H1 (cell line): ENCODE measurements at regions not wholly inside any gene's neighbourhood (a gene's known extent, or its start where the extent isn't known, plus 50 kb on each side); places are given as distances from the start of the nearest gene placed in this dataset.

Experiments used
- BACH1 ChIP-seq: IDR thresholded peaks from 2 replicates; pipeline ENCODE4 v1.6.1; 2012; ENCODE audit warnings: low read length, improper control_type of control experiment
- CTCF ChIP-seq, 3 experiments: IDR thresholded peaks; 1 replicate in 2 of 3; 2 replicates in 1 of 3; pipeline versions ENCODE4 v1.5.1 to v1.6.1; 2011; ENCODE audit warnings: low read length in 3 of 3, mild to moderate bottlenecking in 3 of 3, inconsistent platforms in 2 of 3, low read depth in 1 of 3, moderate library complexity in 1 of 3; ENCODE audit not compliant: insufficient read depth in 1 of 3; ENCODE audit errors: control extremely low read depth in 1 of 3
- EZH2 ChIP-seq: fragments of 200-600 bp; sonication (generic); IDR thresholded peaks from 2 replicates; pipeline ENCODE4 v1.7.1; 2012; ENCODE audit warnings: low read depth, mild to moderate bottlenecking, moderate library complexity, low read length, inconsistent platforms; ENCODE audit not compliant: severe bottlenecking
- JUND ChIP-seq: IDR thresholded peaks from 2 replicates; pipeline ENCODE4 v1.6.1; 2011; ENCODE audit warnings: mild to moderate bottlenecking, improper control_type of control experiment, low read length
- KDM1A ChIP-seq: fragments of 200-600, 300-600 bp; sonication (generic); IDR thresholded peaks from 2 replicates; pipeline ENCODE4 v1.7.1; 2016; ENCODE audit warnings: mild to moderate bottlenecking, low read length, borderline replicate concordance
- MAFK ChIP-seq: IDR thresholded peaks from 2 replicates; pipeline ENCODE4 v1.6.1; 2012; ENCODE audit warnings: low read depth, mild to moderate bottlenecking, improper control_type of control experiment, low read length
- MAX ChIP-seq: IDR thresholded peaks from 2 replicates; pipeline ENCODE4 v1.6.1; 2012; ENCODE audit warnings: inconsistent platforms
- POLR2A ChIP-seq, 2 experiments: IDR thresholded peaks; 1 replicate in 1 of 2; 2 replicates in 1 of 2; pipeline ENCODE4 v1.6.1; 2011; ENCODE audit warnings: low read depth in 2 of 2, low read length in 2 of 2, mild to moderate bottlenecking in 2 of 2; ENCODE audit errors: control extremely low read depth in 1 of 2
- RAD21 ChIP-seq, 2 experiments: IDR thresholded peaks in 1 of 2; conservative IDR thresholded peaks in 1 of 2; 2 replicates each; pipeline ENCODE4 v1.6.1; 2011; ENCODE audit warnings: low read depth in 2 of 2, low read length in 2 of 2, improper control_type of control experiment in 1 of 2, inconsistent platforms in 1 of 2, mild to moderate bottlenecking in 1 of 2, moderate library complexity in 1 of 2
- RFX5 ChIP-seq: IDR thresholded peaks from 2 replicates; pipeline ENCODE4 v1.6.1; 2011; ENCODE audit warnings: low read depth, low read length, improper control_type of control experiment, borderline replicate concordance
- SP1 ChIP-seq: IDR thresholded peaks from 2 replicates; pipeline ENCODE4 v1.6.1; 2011; ENCODE audit warnings: low read depth, low read length
- SUZ12 ChIP-seq: fragments of 200-600 bp; sonication (generic); IDR thresholded peaks from 2 replicates; pipeline ENCODE4 v1.6.1; 2012; ENCODE audit warnings: mild to moderate bottlenecking, inconsistent platforms, low read length, moderate library complexity, mixed read lengths
- TCF12 ChIP-seq: IDR thresholded peaks from 2 replicates; pipeline ENCODE4 v1.6.1; 2011; ENCODE audit warnings: low read depth, mild to moderate bottlenecking, low read length
- YY1 ChIP-seq: IDR thresholded peaks from 2 replicates; pipeline ENCODE4 v1.6.1; 2011; ENCODE audit warnings: low read depth, mild to moderate bottlenecking, low read length

GRCh38 chr4:36930562-36931111, 313.9 kb upstream of the NWD2 start:
- TF ChIP-seq CTCF (IDR thresholded peaks at IDR 0.05; ENCODE audit: control extremely low read depth in 1 of 3, insufficient read depth in 1 of 3, low read depth in 1 of 3, low read length in 3 of 3) (no peak), MAX (no peak), MAFK (no peak), EZH2 (no peak), POLR2A (IDR thresholded peaks at IDR 0.05; ENCODE audit: control extremely low read depth in 1 of 2, low read depth in 2 of 2, low read length in 2 of 2) (no peak), RFX5 (no peak), KDM1A (no peak), YY1 (no peak), TCF12 (no peak), SP1 (no peak), JUND (no peak), BACH1 (no peak), SUZ12 (no peak), RAD21 (IDR thresholded peaks at IDR 0.05 in 1 of 2, conservative IDR thresholded peaks at IDR 0.05 in 1 of 2; ENCODE audit: low read depth in 2 of 2, low read length in 2 of 2) (no peak)
